GM20431 (cell line): ENCODE measurements at regions not wholly inside any gene's neighbourhood (a gene's known extent, or its start where the extent isn't known, plus 50 kb on each side); places are given as distances from the start of the nearest gene placed in this dataset.

Source experiments
- in situ Hi-C: fragments of 300-500 bp; cut with MseI, MboI; formaldehyde crosslinking; loops from one replicate; pipeline ENCODE4 v1.15.0; 2020; ENCODE audit warnings: low sequenced_read_pairs; ENCODE audit not compliant: unreplicated experiment

DNA sequence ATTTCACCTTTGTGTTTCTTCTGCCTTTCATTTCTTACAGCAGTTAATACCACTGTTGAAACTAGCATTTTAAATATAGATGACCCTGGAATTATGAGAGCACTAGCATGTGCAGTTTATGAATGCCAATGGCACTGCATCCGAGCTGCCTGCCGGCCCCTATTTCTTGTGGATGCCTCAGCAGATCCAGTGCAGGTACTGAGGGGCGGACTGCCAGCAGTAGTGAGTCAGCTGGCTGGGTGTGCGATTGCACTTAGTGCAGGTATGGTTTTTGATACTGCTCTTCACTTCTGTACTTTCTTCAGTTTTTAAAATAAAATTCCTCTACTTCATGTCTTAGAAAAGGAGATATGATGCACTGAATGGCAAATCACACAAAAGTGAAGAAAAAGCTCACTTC, 453.0 kb downstream of the DIPK2A start:
- in situ Hi-C loops: no loop called here

DNA sequence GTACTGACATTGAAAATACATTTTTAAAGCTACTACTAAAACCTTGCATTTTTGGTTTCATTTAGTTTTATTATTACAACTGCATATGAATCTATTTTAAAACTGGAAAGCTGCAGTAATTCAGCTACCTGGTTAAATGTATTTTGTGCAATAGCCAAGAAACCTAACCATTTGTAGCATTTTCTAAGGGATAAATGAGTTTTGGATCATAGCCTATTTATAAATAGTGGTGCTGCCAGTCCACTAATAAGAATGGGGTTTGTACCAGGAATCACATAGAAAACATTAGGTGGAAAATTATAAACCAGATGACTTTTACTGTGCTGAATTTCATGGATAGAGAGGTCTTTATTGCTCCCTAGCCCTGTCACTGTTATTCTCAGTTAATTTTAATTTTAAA, 454.7 kb downstream of the DIPK2A start:
- in situ Hi-C loops: no loop called here

DNA sequence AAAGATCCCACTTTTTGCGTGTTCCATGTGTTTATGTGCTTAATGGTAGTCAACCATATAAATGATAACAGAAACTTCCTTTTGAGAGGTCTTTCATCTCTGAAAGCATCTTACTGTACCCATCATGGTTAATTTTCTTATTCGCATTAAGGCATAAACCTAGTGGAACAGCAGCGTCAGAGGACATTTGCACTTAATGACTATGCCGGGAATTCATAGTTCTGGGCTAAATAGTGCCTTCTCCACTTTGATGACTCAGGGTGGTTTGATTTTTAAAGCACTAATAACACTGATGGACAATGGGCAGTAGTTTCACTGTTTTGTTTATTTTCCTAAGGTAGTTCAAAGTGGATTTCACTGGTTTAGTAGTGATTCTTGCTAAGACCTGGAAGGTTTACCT, 455.3 kb downstream of the DIPK2A start:
- in situ Hi-C loops: no loop called here

DNA sequence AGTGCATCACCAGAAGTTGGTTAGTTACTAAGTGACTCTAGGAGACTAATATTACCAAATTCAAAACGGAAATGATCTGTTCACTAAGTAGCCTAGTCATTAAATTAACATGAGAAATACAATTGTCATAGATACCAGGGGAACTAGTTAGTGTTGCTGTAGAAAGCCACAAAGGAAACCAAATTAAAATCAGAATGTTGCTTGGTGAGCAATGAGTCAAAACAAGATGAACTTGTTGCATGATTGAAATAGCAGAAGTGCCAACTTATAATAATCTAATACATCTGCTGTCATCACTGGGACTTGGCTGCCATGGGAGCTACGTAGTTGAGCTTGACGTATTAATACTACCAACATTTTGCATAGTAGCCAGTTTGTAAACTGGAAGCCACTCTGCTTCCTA, 458.1 kb downstream of the DIPK2A start:
- in situ Hi-C loops: no loop called here

DNA sequence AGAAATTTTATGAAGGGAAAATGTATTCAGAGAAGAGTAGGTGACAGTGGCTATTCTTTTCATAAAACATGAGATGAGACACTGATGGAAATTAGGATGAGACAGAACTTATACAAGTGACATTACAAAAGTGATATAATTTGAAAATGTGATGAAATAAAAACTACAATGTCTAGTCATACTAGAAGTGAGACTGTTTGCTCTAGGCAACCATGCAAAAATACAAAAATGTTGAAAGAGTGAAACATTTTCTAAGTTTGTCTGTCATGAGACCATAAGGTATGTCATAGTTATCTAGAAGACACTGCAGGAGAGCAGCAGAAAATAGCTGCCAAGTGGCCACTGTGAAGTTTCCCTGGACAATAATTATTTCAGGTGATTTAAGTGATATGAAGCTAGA, 459.5 kb downstream of the DIPK2A start:
- in situ Hi-C loops: no loop called here

DNA sequence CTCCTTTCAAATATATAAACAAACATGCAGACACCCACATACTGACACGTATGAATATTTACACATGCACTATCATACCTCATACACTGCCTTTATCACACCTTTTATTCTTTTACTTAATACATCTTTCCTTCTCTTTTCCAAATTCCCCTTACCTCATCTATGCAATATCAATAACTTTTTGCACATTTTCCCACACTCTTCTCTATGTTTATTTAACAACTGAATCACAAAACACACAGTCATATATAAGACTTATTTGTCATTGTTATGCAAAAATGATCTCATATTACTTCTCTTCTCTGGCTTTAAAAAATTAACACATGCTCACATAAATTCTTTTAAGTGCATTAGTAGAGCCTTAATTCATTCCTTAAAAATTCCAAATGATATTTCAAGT, 461.4 kb downstream of the DIPK2A start:
- in situ Hi-C loops: no loop called here

DNA sequence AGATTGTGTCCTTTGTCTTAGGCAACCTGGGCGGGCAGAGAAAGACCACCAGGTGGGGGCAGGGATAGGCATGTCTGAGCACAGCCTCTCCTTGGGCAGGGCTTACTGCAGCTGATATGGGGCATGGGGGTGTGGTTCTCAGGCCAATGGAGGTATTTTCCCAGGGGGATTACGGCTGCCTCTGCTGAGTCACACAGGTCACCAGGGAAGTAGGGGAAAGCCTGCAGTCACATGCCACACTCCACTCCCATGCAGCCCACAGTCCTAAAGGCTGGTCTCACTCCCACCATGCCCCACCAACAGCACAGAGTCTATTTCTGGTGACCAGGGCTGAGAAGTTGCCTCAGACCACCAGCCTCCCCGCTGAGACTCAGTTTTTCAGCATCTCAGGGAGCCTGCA, 466.4 kb downstream of the DIPK2A start:
- in situ Hi-C loops: no loop called here

DNA sequence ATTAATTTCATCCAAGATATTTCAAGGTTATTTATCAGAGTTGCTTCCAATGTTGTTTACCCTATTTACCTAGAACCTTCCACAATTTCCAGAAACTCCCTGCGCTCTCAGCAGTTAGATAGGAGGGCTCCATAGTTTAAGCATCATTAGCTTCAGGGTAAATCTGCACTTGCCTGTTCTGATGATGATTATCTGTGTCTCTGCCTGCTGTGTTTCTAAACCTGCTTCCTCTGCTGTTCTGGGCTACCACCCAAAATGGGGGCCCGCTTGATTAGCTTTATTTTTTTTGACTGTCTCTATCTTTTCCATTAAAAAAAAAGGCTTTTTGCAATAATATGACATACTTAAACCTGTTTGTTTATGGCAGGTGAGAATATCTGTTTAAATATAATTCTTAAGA, 472.4 kb downstream of the DIPK2A start:
- in situ Hi-C loops: no loop called here

DNA sequence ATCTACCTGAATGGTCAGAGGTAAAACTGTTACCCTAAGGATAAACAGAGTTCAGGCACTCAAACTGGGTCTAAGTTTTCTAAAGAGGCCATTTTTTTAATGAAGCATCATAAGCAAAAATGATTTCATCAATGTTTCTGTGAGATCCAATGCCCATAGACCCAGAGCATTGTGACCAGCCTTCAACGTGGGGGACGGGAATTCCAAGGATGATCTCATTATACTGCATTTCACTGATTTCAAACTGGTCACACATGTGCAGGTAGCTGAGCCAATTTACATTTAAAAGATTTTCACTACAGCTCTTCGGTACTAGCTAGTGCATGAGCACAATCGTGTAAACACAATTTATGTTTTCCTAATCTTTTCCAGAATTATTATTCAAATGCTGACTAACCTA, 472.9 kb downstream of the DIPK2A start:
- in situ Hi-C loops: no loop called here

DNA sequence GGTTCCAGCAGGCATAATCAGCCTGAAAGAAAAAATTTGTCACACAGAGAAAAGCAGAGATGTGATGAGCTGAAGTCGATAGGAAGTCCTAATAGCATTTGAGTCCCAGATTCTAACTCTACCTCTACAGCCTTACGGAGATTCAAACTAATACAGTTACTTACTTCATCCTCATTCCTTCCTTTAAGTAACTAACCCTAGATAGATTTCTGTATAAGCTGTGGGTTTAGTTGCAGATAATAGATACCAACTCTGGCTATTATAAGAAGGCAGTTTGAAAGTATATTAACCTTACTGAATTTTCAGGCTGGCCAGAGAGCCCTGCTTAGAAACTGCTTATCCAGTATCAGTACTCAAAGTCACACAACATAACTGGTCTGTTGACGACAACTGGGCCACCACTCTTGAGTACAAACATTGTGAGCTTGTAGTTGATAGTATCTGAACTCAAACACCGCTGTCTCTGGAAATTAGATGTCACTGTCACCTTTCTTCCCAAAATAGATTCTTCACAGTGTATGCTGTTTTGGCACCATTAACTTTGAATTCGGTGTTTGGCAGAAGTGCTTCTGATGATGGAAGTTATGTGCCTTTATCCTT, 484.3 kb downstream of the DIPK2A start:
- in situ Hi-C loops: no loop called here

DNA sequence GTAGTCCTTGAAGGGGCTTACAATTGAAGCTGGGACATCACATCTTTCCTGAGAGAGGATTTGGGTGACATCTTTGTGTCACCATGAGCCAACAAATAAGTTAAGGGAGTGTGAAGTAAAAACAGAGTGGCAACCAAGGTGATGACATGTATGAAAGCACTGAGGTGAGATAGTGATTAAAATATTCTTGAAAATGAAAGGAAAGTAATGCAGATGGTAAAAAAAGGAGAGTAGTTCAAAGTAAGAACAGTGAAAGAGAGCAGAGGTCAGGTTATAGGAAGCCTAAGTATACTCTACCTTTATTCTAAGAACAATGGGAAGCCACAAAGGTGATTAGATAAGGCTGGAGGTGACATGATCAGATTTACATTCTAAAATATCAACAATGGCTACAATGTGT, 486.1 kb downstream of the DIPK2A start:
- in situ Hi-C loops: no loop called here

DNA sequence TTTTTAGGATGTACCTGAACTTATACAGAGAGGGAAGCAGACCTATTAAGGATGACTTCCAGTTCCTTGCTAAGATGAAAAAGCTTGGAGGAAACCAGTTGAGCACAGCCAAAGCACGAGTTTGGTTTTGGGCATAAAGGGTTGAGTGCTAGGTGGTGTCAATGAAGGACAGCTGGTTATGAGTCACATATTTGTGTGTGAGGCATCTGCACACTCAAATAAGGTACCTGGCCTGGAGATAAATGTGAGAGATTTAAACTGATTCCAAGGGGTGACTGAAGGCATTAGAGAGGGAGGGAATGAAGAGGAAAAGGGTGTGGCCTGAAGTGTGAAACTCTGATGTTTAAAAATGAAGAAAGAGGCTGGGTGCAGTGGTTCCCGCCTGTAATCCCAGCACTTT, 486.7 kb downstream of the DIPK2A start:
- in situ Hi-C loops: no loop called here

DNA sequence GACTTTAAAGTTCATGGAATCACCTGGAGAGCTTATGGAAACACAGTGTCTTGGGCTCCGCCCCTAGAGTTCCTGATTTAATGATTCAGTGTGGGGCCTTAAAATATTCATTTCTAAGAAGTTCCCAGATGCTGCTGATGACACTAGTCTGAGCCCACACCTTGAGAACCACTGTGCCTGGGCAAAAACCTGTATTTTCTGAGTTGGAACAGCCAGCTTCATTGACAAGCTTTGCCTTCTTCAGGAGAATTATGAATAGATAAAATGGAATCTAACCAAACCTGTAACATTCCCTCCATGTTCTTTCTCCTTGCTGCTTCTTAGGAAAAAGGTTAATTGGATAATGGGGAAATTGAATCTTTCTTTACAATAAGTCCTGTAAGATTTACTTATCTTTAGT, 490.7 kb downstream of the DIPK2A start:
- in situ Hi-C loops: no loop called here

DNA sequence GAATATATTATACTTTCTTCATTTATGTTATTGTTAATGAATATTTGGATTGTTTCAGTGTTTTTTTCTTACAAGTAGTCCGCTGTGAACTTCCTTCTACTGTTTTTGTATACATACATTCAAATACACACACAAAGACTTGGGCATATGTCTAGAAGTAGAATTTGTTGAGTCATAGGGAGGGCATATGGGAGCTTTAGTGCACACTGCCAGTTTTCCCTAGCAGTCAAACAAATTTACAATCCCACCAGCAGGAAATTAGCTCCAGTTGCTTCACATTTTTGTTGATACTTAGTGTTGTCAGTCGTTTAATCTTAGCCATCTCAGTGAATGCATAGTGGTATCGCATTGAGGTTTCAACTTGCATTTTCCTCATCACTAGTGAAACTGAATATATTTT, 492.3 kb downstream of the DIPK2A start:
- in situ Hi-C loops: no loop called here

DNA sequence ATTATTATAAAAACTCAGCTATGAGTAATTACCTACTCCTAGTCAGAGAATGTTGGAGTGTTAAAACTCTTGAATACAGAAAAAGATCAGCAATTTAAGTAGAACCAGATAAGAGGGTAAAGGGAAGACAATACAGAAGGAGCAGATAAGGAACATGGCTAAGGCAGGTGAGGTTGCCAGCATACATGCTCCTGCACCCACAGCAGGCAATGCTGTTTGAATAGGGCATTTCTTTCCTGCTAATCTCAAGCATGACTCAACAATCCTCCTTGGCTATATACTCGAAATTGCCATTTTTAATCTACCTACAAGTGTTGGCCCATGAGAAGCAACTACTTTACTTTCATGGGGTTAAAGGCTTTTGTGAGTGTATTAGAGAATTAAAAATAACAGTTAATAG, 494.5 kb downstream of the DIPK2A start:
- in situ Hi-C loops: no loop called here

DNA sequence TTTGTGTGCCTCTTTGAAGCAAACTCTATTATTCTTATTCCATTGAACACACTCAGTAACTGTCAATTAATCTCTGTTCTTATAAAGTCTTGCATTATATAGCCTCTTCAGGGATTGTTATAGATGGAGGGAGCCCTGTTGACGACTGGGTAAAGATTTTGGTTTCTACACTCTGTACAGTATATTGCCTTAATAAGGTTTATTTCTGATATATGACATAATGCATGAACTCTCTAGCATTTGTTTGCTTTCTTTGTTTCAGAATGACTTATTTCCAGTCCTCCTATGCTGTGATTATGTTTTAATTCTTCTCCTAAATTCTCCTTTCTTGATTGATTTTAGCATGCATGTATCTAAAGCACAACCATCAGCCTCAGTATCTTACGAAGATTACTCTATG, 494.9 kb downstream of the DIPK2A start:
- in situ Hi-C loops: no loop called here

DNA sequence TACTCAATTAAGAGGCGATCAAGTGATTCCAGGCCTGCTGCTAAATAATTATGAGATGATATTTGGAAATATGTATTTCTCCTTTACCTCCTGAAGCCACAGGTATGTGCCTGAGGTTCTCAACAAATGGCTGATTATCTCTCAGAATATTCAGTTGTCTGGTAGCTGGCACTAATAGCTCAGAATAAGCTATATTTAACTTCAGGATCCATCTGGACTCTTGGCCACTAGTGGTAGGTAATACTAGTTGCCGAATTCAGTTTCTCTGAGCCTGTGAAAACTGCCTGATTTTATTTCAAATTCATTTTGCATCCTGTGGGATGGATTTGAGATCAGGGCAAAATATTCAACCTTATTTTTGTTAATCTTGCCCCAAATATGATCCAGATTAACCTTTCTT, 499.0 kb downstream of the DIPK2A start:
- in situ Hi-C loops: no loop called here

DNA sequence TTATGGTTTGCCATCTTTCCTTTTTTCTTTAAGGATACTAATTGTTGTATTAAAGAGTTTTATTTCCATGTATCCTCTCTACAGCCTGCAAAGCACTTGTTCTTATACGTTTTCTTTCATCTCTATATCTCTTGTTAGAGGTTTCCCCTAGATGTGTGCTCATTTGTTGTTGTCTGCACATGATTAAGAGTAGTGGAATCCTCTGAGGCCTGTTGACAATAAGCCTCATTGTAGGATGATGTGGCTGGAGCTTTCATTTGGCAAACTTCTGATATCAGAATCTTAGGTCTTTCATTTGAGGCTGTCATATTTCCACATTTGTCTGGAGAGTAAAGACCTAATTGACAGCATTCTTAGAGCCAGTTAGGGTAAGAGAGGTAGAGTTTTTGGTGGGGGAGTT, 506.0 kb downstream of the DIPK2A start:
- in situ Hi-C loops: no loop called here

DNA sequence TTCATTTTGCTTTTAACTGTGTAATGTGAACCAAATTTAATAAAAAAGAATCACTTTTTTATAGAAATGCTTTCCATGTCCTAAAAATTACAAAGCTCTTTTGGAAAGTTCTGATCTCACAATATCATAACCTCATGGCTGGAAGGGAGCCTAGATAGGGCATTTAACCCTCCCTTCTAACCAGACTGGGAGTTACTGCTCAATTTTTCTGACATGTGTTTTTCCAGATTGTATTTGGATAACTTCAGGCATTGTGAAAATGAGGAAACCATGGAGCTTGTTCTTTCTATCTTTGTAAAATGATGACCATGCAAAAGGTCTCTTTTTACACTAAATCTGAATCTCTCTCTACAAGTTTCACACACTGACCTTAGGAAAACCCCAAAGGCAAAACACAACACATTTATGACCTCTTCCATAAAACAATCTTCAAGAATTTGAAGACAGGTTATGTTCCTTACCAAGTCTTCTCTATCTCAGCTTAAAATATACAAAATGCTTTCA, 508.8 kb downstream of the DIPK2A start:
- in situ Hi-C loops: no loop called here

DNA sequence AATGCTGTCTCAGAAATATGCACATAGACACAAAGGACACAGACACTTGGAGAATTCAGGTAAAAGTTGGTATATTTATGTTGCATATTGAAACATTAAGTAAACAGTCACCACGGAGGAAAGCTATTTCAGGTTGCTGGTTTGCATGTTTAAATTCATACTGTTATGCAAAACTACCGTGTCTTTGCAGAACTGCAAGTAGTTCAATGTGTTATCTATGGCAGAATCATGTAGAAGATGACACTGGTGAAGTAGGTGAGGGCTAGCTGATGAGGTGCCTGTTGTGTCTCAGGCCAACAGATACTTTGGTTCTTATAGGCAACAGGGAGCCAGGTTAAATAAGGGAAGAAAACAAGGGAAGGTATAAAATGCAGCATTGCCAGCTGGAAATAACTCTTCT, 511.3 kb downstream of the DIPK2A start:
- in situ Hi-C loops: no loop called here

DNA sequence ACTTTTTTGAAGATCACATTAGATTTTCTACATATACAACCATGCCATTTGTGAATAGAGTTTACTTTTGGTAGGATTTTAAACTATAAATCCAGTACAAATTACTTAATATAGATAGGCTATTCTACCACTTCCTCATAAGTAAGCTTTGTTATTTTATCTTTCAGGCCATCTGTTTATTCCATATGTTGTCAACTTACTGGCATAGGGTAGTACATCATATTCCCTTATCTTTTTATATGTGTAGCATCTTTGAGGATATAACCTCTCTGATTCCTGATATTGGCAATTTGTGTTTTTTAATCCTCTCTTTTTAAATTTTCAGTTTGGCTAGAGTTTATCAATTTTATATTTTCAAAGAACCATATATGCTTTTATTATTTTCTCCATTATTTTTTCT, 515.4 kb downstream of the DIPK2A start:
- in situ Hi-C loops: no loop called here

DNA sequence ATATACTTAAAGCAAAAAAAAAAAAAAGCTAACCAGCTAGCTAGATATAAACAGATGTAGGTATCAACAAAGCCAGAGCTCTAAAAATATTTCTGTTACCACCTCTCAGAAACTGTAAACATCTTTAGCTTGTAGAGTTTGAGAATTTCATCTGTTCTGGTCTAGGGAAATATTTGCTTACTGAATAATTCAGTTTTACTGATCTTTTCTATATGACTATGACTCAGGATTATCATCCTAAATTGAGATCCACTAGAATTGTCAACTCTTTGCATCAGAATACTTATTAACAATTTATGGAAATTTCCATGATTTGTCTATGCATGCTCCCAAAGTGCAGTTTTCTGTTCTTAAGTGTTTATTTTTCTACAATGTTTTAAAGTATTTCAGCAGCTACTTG, 517.3 kb downstream of the DIPK2A start:
- in situ Hi-C loops: no loop called here

DNA sequence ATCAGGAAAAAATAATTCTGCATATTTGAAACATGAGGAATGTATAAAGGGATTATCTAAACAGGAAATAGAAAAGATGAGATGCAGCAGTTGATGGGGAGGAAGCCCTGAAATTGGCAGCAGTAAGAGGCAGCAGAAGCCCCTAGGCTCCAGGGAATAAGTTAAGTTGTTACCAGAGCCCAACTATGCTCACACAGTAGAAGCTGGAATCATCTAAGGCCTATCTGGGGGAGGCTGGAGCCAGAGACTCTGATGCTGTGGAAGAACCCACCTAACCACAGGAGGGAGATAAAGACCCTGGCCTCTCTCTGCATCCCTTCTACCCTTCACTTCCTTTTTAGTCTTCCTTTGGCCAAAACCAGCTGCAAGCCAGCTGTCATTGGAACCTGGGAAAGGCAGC, 519.7 kb downstream of the DIPK2A start:
- in situ Hi-C loops: no loop called here
